CD4-positive, alpha-beta T cell treated with Interleukin-6 at 100 ng/mL for 8 hours (primary cell): ENCODE measurements at regions not wholly inside any gene's neighbourhood (a gene's known extent, or its start where the extent isn't known, plus 50 kb on each side); places are given as distances from the start of the nearest gene placed in this dataset.
"Not testable (repeated sequence)": the region's sequence is repeated elsewhere in the genome, so short reads cannot be mapped to it uniquely, and the experiment has no call there.

ENCODE experiments used
- DNase-seq: peaks from one replicate; pipeline ENCODE4 v3.0.0-alpha.2; 2020; ENCODE audit warnings: mixed read lengths, low spot score

GRCh38 chr10:81576336-81576735 is 298.7 kb upstream of the NRG3 start:
- DNase-seq = no peak

- DNase-seq = no peak
These were observed 280.0 kb upstream of the NRG3 start for GRCh38 chr10:81594991-81595390.

- DNase-seq = no peak
These were observed 274.8 kb upstream of the NRG3 start for GRCh38 chr10:81600185-81600584.

- DNase-seq = no peak
These were observed 271.8 kb upstream of the NRG3 start for GRCh38 chr10:81603106-81603620.

- not testable (repeated sequence) for DNase-seq
These were observed 230.5 kb upstream of the NRG3 start for GRCh38 chr10:81644485-81644884.

- no peak for DNase-seq
These were observed 219.0 kb upstream of the NRG3 start for GRCh38 chr10:81655986-81656385.

- no peak for DNase-seq
These were observed 212.2 kb upstream of the NRG3 start for GRCh38 chr10:81662837-81663236.

GRCh38 chr10:81664800-81665199 is 210.2 kb upstream of the NRG3 start:
- DNase-seq = not testable (repeated sequence)

- DNase-seq = no peak
These were observed 200.1 kb upstream of the NRG3 start for GRCh38 chr10:81674941-81675340.

- no peak for DNase-seq
These were observed 195.7 kb upstream of the NRG3 start for GRCh38 chr10:81679291-81679690.

GRCh38 chr10:81680359-81680758 is 194.6 kb upstream of the NRG3 start:
- DNase-seq = no peak

- DNase-seq = no peak
These were observed 186.5 kb upstream of the NRG3 start for GRCh38 chr10:81688459-81688858.

GRCh38 chr10:81696609-81697388 is 178.2 kb upstream of the NRG3 start:
- DNase-seq = no peak

- no peak for DNase-seq
These were observed 170.4 kb upstream of the NRG3 start for GRCh38 chr10:81704596-81704995.

GRCh38 chr10:81708416-81708815 is 166.6 kb upstream of the NRG3 start:
- DNase-seq = no peak

- DNase-seq = no peak
These were observed 166.1 kb upstream of the NRG3 start for GRCh38 chr10:81708929-81709328.

GRCh38 chr10:81722399-81722798 is 152.6 kb upstream of the NRG3 start:
- DNase-seq = no peak

- no peak for DNase-seq
These were observed 150.6 kb upstream of the NRG3 start for GRCh38 chr10:81724431-81724830.

- DNase-seq = no peak
These were observed 149.1 kb upstream of the NRG3 start for GRCh38 chr10:81725851-81726250.

- no peak for DNase-seq
These were observed 146.3 kb upstream of the NRG3 start for GRCh38 chr10:81728692-81729091.

- no peak for DNase-seq
These were observed 144.1 kb upstream of the NRG3 start for GRCh38 chr10:81730891-81731290.

- no peak for DNase-seq
These were observed 141.5 kb upstream of the NRG3 start for GRCh38 chr10:81733542-81733941.

GRCh38 chr10:81735167-81735566 is 139.8 kb upstream of the NRG3 start:
- not testable (repeated sequence) for DNase-seq

GRCh38 chr10:81759111-81759510 is 115.9 kb upstream of the NRG3 start:
- no peak for DNase-seq
